ENCODE measurements at regions not wholly inside any gene's neighbourhood (a gene's known extent, or its start where the extent isn't known, plus 50 kb on each side); places are given as distances from the start of the nearest gene placed in this dataset.
"Not testable (repeated sequence)": the region's sequence is repeated elsewhere in the genome, so short reads cannot be mapped to it uniquely, and the experiment has no call there.

DNA sequence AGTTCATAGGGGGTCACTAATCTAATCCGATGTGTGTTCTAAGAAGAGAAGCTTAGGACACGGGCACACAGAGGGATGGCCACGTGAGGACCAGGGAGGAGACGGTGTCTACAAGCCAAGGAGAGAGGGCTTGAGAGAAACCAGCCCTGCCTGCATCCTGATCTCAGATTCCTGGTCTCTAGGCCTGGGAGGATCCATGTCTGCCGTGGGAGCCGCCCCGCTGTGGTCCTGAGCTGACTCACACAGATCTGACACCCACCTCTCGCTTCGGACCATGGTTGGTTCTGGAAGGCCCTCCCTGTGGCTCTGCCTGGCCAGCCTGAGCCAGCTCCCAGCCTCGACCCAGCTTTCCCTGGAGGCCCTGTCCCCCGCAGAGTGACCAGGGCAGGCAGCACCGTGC, 136.2 kb downstream of the TMEM121 start:
- DNase-seq, result not testable (repeated sequence)

GRCh38 chr14:105663323-105663722, 136.9 kb downstream of the TMEM121 start:
- DNase-seq, result not testable (repeated sequence)

DNA sequence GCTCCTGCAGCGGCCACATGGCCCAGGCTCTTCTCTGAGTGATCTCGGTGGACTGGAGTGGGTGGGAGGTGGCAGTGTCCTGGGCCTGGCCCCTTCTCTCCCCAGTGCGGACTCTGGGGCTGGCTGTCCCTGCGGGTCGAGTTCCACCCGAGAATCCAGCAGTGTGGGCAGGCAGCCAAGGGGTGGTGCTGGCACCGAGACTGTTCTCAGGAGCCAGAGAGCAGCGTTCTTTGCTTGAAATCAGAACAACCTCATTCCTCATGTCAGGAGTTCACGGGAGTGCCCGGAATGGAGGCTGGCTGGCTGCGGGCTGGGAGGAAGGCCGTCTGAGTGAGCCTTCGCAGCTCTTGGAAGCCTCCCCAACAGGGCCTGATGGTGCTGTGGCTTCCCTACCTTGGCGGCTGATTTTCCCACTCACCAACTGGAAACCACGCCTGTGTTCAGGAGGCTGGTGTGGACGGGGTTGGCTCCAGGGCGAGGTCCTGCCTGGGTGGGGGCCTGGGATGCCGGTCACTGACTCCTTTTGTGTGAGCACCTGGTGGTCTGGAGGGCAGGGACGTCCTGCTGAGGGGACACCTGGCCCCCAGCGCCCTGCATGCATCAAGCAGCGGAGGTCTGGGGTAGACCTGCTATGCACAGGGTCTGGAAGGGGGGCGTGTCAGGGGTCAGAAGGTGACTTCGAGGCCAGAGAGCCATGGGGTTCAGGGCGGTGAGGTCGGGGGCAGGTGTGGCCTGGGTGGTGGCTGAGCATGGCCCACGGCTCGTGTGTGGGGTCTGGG, 137.6 kb downstream of the TMEM121 start:
- DNase-seq, result not testable (repeated sequence)

GRCh38 chr14:105664691-105665090, 138.3 kb downstream of the TMEM121 start:
- no peak for DNase-seq

DNA sequence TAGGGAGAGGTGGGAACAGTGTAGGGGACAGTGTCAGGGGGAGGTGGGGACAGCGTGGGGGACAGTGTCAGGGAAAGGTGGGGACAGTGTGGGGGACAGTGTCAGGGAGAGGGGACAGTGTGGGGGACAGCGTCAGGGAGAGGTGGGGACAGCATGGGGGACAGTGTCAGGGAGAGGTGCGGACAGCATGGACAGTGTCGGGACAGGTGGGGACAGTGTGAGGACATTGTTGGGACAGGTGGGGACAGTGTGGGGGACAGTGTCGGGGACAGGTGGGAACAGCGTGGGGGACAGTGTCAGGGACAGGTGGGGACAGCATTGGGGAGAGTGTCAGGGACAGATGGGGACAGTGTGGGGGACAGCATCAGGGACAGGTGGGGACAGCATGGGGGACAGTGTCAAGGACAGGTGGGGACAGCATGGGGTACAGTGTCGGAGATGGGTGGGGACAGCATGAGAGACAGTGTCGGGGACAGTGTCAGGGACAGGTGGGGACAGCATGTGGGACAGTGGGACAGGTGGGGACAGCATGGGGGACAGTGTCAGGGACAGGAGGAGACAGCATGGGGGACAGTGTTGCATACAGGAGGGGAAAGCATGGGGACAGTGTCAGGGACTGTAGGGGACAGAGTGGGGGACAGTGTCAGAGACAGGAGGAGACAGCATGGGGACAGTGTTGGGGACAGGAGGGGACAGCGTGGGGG, 139.0 kb downstream of the TMEM121 start:
- no peak for DNase-seq

GRCh38 chr14:105665951-105666277, 139.5 kb downstream of the TMEM121 start:
- no peak for DNase-seq

GRCh38 chr14:105666420-105666819, 140.0 kb downstream of the TMEM121 start:
- DNase-seq, result no peak

GRCh38 chr14:105666991-105667662, 140.7 kb downstream of the TMEM121 start:
- not testable (repeated sequence) for DNase-seq

DNA sequence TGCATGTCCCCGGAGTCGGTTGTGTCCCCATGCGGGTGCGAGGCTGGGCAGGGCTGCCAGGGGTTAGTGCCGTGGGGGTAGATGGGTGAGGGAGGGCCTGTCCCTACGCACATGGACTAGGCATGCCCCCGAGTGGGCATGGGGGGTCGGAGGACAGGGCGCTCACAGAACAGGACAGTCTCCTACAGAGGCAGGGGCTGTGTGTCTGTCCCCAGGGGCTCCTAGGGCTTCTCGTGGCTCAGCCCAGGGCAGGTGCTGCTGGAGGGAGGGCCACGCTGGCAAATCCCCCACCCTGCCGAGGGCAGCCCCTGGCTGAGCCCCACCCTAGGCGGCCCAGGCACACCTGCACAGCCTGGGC, 141.3 kb downstream of the TMEM121 start:
- DNase-seq, result not testable (repeated sequence)

GRCh38 chr14:105668021-105668420, 141.6 kb downstream of the TMEM121 start:
- not testable (repeated sequence) for DNase-seq

GRCh38 chr14:105668471-105669230, 142.3 kb downstream of the TMEM121 start:
- not testable (repeated sequence) for DNase-seq

- DNase-seq, result not testable (repeated sequence)
Observed at GRCh38 chr14:105669231-105669610, 142.8 kb downstream of the TMEM121 start.

DNA sequence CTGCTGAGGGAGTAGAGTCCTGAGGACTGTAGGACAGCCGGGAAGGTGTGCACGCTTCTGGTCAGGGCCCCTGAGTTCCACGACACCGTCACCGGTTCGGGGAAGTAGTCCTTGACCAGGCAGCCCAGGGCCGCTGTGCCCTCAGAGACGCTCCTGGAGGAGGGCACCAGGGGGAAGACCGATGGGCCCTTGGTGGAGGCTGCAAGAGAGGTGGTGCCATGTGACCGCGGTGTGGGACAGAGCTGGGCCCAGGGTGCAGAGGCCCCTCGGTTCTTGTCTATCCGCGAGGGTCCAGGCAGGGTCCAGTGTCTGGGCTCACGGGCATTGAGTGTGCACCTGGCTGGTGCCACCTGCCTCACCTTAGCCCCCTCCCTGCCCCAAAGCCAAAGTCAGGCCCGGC, 143.3 kb downstream of the TMEM121 start:
- DNase-seq, result not testable (repeated sequence)

GRCh38 chr14:105672450-105673200, 146.2 kb downstream of the TMEM121 start:
- DNase-seq, result not testable (repeated sequence)

GRCh38 chr14:105675433-105675832, 149.1 kb downstream of the TMEM121 start:
- not testable (repeated sequence) for DNase-seq

DNA sequence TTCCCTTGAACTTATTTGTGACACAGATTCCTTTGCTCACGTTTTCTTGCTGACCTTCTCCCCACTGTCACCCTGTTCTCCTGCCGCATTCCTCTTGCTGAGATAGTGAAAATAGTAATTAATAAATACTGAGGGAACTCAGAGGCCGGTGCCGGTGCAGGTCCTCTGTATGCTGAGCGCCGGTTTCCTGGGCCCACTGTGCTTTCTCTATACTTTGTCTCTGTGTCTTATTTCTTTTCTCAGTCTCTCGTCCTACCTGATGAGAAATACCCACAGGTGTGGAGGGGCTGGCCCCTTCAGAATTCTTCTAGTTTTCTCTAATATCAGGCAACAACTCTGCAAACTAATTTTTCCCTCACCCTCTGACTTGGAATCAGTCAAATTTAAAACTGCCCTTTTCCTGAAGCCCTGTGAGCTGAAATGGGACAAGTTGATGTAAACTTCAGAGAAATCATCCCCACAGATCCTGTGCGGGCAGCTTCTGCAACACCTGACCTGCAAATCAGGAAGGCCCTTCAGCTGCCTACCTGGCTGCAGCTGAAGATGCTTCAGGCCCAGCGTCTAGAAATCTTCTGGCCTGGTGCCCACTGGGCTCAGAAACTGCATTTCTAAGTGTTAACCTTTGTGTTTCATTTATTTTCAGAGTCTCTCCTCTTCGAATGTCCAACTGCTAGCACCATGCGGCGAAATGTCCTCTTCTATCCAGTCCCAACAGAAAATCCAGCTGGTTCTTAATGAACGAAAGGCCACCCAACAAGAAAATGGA, 149.7 kb downstream of the TMEM121 start:
- not testable (repeated sequence) for DNase-seq

- not testable (repeated sequence) for DNase-seq
Observed at GRCh38 chr14:105678057-105678456, 151.7 kb downstream of the TMEM121 start.

DNA sequence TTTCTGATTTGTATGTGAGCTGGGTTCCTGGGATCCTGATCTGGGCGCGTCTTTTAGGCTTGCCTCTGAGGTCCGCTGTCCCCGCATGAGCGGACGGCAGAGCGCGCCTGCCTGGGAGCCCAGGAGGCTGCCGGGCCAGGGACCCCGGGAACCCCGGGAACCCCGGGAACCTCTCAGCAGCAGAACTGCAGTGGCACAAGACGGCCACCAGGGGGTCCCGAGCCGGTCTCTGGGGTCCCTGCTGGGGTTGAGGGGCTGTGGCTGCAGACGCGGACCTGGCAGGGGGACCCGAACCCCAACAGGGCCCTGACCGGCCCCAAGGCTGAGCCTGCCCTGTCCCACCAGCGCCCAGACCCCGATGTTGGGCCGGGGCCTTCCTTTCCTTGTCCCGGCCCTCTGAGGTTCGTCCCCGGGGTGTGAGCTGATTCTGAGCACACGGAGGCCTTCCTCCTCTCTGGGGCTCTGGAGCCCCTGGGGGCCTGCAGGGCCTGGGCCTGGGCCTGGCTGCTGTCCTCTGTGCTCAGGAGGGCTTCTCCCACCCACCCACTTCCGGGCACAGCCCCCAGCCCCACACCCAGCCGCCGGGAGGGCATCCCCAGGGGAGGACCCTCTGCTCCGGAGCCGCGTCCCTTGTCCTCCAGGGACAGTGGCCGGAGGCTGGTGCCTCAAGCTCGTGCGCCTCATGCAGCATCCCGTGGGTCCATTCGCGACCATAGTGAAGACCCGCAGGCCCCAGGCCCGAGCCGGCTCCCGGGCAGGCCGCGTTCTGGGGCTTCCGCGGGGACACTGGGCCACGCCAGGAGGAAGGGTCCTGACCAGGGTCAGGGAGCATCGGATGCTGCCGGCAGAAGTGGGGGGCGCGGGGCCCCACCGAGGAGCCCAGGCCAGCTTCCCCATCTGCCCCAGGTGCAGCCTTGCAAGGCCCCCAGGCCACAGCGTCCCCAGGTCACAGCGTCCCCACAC, 152.9 kb downstream of the TMEM121 start:
- not testable (repeated sequence) for DNase-seq

GRCh38 chr14:105679959-105680735, 153.8 kb downstream of the TMEM121 start:
- DNase-seq, result not testable (repeated sequence)
